Stimulated activated CD4-positive, alpha-beta T cell treated with anti-CD3 and anti-CD28 coated beads, Interleukin-4, amount 100 ng/mL, for 4 hours (primary cell): ENCODE measurements at regions not wholly inside any gene's neighbourhood (a gene's known extent, or its start where the extent isn't known, plus 50 kb on each side); places are given as distances from the start of the nearest gene placed in this dataset.
"Not testable (repeated sequence)": the region's sequence is repeated elsewhere in the genome, so short reads cannot be mapped to it uniquely, and the experiment has no call there.

ENCODE experiments used
- DNase-seq, 2 experiments: peaks; one replicate each; pipeline ENCODE4 v3.0.0-alpha.2; 2020

DNA sequence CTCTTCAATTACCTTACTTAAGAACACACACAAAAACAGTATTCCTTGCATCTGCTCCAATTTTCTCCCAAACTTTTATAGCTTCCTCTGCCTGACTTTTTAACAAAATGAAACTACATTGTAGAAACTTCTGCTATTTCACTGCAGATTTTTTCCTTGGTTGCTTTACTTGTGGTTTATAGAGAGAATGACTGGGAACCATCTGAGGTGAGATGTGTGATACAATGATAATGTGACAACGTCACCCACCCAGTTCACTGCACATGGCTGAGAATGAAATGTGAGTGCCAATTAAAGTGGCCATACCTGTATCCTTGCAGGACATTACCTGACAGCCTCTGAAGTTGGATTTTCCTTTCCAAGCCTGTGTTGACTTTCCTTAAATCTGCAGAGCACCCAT lies 258.4 kb downstream of the CD83 start:
- DNase-seq: no peak

DNA sequence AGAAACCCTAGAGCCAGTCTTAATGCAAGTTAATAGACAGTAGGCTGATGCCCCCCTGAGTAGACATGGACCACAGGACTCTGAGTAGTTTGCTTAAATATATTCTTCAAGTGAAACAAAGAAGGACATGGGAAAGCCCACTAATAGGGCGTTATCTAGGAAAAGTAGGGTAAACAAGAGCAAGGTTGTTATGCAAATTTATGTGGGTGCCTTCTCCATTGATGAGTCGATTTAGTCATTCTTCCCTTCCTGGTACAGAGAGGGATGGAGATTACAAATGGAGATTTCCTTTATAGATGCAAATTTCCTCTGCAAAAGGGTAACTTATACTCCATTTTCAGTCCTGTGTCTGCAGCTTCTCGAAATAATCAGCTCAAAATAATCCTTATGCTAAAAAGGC lies 262.0 kb downstream of the CD83 start:
- no peak for DNase-seq

DNA sequence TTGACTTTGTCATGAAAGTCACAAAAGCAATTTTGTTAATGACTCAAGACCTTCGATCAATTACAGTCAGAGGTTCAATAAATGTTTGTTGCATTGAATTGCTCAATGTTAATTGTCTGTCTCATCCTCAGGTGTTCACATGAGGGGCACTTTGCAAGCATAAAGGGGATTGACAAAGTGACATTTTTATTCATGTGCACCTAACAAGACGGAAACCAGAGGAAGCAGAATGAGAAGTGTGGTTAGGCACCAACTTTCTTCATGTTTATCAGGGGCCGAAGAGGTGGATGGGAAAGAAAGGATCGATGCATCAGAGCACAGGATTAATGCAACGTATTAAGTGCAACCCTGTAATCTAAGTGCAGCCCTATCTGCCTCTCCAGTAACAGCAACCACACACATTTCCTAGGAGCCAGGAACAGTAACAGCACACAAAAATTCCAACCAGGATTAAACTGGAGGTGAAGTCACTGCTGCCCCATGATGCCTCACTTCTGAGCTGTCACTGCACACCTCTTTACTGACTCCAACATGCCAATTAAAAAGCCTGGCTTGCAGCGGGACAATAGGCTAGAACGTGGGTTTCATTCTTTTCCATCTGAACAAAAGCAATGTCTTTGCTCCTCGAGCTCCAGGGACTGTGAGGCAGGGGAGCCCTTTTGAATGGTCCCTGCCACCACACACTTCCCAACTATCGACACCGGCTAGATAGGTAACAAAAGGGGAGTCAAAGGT lies 262.7 kb downstream of the CD83 start:
- no peak for DNase-seq

- no peak for DNase-seq
Observed at GRCh38 chr6:14380901-14381828, 263.6 kb downstream of the CD83 start.

GRCh38 chr6:14381829-14382677 lies 264.5 kb downstream of the CD83 start:
- no peak for DNase-seq

GRCh38 chr6:14382678-14383236 lies 265.2 kb downstream of the CD83 start:
- DNase-seq: no peak

DNA sequence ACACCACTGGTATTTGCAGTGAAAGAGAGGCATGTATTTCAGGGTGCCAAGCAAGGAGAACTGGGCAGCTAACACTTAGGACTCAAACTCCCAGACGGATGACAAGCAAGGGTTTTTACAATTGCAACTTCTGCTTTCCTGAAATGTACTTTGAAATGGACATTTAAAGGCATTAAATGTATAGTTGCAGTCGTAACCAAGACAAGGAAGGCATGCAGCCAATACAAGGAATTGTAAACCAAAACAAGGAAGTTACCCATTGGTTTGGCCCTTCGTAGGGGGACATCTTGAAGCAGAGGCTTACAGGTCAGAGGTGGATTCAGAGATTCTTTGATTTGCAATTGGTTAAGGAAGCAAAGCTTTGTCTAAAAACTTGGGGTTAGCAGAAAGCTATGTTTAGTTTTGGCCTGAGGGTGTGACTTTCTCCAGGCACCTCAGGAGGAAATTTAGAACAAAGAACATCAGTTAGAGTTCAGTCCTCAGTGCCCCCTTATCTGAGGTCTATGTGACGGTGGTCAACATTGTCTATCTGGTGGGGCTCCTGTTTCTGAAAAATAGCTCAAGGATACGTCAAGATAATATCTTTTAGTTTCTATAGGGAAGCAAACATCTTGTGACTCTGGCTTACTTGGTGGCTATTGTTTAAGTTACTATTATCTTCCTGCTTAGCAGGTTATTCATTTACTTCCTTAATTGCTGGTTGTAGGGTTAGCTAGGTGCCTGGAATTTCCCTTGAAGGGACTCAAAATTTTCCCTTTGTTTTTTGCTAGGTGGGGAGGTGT lies 266.0 kb downstream of the CD83 start:
- no peak for DNase-seq

DNA sequence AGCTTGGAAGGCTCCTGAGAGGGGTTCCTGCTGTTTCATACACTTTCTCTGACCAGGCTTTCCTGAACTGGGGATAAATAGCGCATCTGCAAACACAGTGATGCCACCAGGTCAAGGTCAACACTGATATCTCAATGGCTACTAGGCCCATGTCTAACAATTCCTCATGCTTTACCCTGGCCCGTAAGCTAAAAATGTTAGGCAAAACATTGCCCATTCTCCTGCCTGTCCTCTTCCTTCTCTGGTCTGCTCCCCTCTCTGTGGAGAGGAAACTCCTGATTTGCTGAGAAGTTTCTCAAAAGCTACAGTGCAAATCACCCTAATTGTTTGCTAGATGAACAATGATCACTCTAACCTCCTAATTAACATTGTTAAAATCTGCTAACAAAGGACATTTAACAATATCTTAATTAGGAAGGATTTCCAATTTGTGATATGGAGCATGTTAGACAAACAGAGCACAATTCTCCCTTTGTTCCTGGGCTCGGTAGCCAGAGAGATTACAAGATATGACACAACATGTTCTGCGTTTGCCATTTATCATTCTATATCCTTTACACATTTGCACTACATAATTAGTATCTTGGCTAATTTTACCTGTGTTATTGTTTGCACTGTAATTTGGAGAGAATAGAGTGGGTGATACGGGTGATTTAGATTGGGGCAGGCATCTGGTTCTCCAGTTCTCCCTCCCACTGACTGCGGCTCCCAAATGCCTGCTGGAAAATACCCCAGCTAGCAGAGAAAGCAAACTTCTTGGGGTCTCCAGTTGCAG lies 266.8 kb downstream of the CD83 start:
- DNase-seq: no peak

DNA sequence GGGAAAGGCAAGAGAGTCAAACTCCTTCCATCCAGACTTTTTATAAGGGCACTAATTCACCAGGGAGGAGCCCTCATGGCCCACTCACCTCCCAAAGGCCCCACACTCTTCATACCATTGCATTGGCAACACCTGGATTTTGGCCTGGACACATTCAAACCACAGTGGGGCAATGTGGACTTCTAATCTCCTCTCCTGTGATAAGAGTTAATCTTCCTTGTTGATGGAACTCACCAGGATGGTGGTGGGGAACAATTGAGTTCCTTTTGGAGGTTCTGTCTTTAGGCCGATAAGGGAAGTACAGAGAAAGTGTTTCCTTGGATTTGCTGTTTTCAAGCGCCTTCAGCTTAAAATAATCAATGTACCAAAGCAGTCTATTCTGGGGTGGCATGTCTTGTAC lies 268.7 kb downstream of the CD83 start:
- DNase-seq: no peak

DNA sequence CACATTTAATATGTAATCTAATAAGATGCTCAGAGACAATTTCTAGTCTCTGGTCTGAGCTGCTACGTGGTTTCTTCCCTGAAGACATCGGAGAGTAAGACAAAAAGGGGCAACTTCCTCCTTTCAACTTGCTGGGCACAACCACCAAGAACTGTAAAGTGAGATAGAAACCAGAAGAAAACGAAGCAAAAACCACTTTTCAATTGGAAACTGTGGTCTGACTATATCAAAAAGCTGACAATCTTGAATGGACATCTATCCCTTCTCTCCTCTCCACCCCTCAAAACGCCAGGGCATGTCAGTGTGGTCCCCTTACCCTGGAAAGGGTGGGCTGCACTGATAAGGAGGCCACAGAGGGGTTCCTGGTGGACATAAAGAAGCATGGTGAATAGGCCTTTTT lies 269.1 kb downstream of the CD83 start:
- no peak for DNase-seq

- DNase-seq: no peak
Observed at GRCh38 chr6:14388371-14388770, 270.8 kb downstream of the CD83 start.

GRCh38 chr6:14389776-14390175 lies 272.2 kb downstream of the CD83 start:
- not testable (repeated sequence) for DNase-seq

DNA sequence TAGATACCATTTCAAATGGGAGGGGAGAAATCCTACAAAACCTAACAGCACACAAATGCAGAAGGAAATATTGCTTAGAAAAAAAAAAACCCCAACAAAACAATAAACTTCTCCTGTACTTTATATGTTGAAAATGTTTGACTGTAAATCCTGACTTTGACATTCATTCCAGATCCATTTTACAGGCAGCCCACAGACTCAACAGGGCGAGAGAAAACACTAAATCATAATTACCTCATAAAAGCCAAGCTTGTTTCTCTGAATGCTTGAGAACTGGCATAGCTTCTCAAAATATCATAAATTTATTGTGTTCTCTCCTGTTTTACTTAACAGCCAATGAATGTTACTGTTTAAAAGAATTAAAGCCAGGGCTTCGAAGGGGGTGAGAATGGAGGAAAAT lies 273.2 kb downstream of the CD83 start:
- no peak for DNase-seq

DNA sequence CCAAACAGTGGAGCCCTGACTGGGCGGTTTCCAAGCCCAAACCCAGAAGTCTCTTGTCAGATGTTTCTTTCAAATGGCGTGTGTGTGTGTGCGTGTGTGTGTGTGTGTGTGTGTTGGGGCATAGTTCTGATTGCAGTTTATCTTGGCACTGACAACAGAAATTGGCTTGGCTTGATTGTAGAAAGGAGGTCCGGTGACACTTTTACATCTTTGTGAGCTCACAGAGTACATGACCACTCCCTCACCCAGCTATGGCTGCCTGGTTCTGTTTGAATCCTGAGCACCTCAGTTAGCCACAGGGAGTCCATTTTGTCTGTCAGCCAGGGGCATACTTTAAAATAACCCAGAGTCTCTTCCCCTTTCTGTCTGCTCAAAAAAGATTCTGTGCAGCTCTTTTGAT lies 276.3 kb downstream of the CD83 start:
- DNase-seq: no peak

DNA sequence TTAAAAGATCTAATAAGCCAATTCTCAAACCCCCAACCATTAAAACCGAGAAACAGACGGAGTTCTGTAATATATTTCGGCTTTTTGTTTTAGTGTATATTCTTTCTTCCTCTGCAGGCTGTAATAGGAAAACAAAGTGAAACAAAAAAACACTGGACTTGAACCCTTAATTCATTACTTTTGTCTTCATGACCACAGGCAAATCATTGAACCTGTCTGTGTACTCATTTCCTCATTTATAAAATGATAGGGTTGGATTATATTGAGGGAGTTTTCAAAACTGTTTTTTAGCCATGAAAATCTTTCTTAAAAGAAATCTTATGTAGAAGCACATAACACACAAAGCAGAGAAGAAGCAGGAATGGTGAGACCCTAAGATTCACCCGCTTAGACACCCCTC lies 278.8 kb downstream of the CD83 start:
- DNase-seq: no peak

DNA sequence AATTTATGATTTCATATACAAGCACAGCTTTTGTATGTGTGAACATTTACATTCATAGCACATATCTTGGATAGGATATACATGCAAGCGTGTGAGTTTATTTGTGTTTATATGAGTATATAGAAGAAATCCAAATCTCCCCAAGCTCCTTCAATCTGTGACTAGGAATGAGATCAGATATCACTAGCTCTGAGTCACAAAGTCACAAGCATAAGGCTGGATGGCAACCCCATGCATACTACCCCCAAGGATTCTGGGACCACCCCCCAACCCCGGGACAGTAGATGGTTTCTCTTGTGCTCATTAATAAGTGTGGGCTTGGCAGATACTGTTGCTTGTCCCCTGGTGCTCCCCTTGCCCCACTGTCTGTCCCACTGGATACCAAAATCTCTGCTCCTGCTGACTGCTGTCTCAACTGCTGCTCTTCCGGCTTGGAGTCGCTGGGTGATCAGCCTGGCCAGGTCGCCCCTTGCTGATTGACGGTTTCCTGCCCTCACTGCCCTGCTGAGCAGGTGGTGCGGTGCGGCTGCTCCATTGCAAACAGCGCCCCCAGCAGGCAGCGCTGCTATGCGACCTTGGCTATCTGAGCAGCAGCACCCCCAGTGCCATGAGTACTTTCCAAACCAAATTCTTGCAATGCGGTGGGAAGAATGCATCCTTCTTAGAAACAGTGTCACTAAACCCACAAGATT lies 279.4 kb downstream of the CD83 start:
- no peak for DNase-seq

DNA sequence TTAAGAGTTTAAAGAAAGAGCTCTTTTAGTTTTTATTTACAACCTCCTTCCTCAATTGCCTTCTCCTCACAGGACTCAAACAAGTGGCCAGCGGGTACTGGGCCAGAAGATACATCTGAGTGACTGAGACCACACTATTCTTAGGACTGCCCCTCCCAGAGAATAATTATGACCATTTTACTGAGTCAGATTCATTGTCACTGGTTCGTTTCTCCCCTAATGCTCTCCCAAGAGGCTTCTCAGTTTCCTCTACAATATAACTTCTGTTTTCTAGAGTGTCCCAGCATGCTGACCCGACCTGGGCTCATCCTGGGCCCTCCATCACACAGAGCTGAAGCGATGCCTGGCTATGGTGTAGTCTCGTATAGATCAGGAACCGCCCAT lies 279.9 kb downstream of the CD83 start:
- DNase-seq: no peak

DNA sequence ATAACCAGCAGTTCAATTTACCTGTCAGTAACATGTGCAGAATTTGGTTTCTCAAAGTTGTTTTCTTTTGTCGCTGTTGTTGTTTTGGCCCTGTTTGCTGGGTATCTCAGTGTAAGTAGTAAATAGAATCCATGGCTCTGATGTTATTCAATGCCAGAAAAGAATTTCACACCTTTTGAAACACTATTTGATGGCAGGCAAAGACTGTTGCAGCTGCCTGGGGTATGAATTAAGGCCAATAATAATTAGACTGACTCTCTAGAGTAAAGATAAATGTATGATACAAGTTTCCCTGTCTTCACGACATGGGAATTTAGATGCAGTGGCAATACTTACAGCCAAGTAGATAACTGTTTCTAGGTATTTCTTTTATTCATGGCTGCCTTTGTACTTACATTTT lies 281.4 kb downstream of the CD83 start:
- DNase-seq: no peak

GRCh38 chr6:14399635-14400034 lies 282.1 kb downstream of the CD83 start:
- DNase-seq: no peak

DNA sequence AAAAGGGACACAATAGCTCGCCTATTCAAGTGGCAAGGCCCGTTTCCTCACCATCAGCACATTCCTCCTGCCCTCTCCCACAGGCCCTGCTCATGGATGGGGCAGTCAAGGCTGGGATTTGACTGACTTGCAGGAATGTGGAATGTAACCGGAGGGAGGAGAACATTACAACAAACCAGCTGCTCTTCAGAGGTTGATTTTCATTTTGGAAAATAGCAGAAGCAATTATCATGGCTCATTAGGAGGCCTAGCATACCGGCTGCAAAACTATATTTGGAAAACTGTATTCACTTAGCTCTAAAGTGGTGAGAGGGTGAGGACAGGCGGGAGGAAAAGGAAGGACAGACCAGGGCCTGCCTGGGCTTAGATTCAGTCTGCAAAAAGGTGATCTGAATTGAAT lies 283.7 kb downstream of the CD83 start:
- no peak for DNase-seq
